SK-N-SH treated with all-trans-retinoic acid at 6 μM for 48 hours (cell line): ENCODE measurements at regions not wholly inside any gene's neighbourhood (a gene's known extent, or its start where the extent isn't known, plus 50 kb on each side); places are given as distances from the start of the nearest gene placed in this dataset.

Experiments used
- ESRRG ChIP-seq: fragments of 250-450 bp; sonication (Bioruptor Pico); IDR thresholded peaks from 2 replicates; pipeline ENCODE4 v1.6.1; 2021; ENCODE audit warnings: mild to moderate bottlenecking
- ISL1 ChIP-seq: fragments of 250-450 bp; sonication (Bioruptor Pico); IDR thresholded peaks from 2 replicates; pipeline ENCODE4 v2.1.2; 2022; ENCODE audit warnings: mild to moderate bottlenecking, moderate library complexity
- PATZ1 ChIP-seq: fragments of 250-450 bp; sonication (Bioruptor Pico); IDR thresholded peaks from 2 replicates; pipeline ENCODE4 v1.8.0; 2020; ENCODE audit warnings: mild to moderate bottlenecking, moderate library complexity, borderline replicate concordance
- SNAI2 ChIP-seq: fragments of 250-450 bp; sonication (Bioruptor Pico); IDR thresholded peaks from 2 replicates; pipeline ENCODE4 v1.5.0; 2020; ENCODE audit warnings: mild to moderate bottlenecking, moderate library complexity
- TOX ChIP-seq: fragments of 250-450 bp; sonication (Bioruptor Pico); IDR thresholded peaks from 2 replicates; pipeline ENCODE4 v1.8.0; 2021; ENCODE audit warnings: mild to moderate bottlenecking, moderate library complexity, borderline replicate concordance
- ZFP3 ChIP-seq: fragments of 250-450 bp; sonication (Bioruptor Pico); IDR thresholded peaks from 2 replicates; pipeline ENCODE4 v1.5.0; 2020; ENCODE audit warnings: mild to moderate bottlenecking, moderate library complexity
- ZFP30 ChIP-seq: fragments of 450-650 bp; formaldehyde crosslinking; IDR thresholded peaks from 2 replicates; pipeline ENCODE4 v1.5.0; 2022; ENCODE audit warnings: mild to moderate bottlenecking, moderate library complexity

GRCh38 chrX:51824061-51824460 lies 69.4 kb upstream of the MAGED1 start:
- no peak for TF ChIP-seq PATZ1 (CRISPR knock-in tag)
- no peak for TF ChIP-seq TOX (CRISPR knock-in tag)
- no peak for TF ChIP-seq ZFP3 (CRISPR knock-in tag)
- no peak for TF ChIP-seq ESRRG (CRISPR knock-in tag)
- no peak for TF ChIP-seq ISL1
- TF ChIP-seq SNAI2 (CRISPR knock-in tag), result no peak
- TF ChIP-seq ZFP30, result no peak
